CD4-positive, alpha-beta T cell treated with Interleukin-21 for 1 hour (primary cell): ENCODE measurements at regions not wholly inside any gene's neighbourhood (a gene's known extent, or its start where the extent isn't known, plus 50 kb on each side); places are given as distances from the start of the nearest gene placed in this dataset.

Source experiments
- DNase-seq: peaks from one replicate; pipeline ENCODE4 v3.0.0-alpha.2; 2020

GRCh38 chr1:228979325-228979699, 244.0 kb downstream of the RHOU start:
- no peak for DNase-seq

- DNase-seq: no peak
These were observed 244.5 kb downstream of the RHOU start for GRCh38 chr1:228979774-228980173.

- DNase-seq: no peak
These were observed 245.1 kb downstream of the RHOU start for GRCh38 chr1:228980232-228980937.

GRCh38 chr1:228982637-228983036, 247.4 kb downstream of the RHOU start:
- no peak for DNase-seq

GRCh38 chr1:228983231-228983660, 248.0 kb downstream of the RHOU start:
- no peak for DNase-seq

GRCh38 chr1:228983661-228984060, 248.4 kb downstream of the RHOU start:
- no peak for DNase-seq

- DNase-seq: no peak
These were observed 248.8 kb downstream of the RHOU start for GRCh38 chr1:228984107-228984506.

- no peak for DNase-seq
These were observed 249.7 kb downstream of the RHOU start for GRCh38 chr1:228984646-228985631.

GRCh38 chr1:228985661-228986060, 250.4 kb downstream of the RHOU start:
- DNase-seq: no peak

- DNase-seq: no peak
These were observed 251.0 kb downstream of the RHOU start for GRCh38 chr1:228986093-228986904.

GRCh38 chr1:228987286-228987685, 252.0 kb downstream of the RHOU start:
- DNase-seq: no peak

- DNase-seq: no peak
These were observed 252.6 kb downstream of the RHOU start for GRCh38 chr1:228987736-228988506.

GRCh38 chr1:228988664-228989063, 253.4 kb downstream of the RHOU start:
- no peak for DNase-seq

- DNase-seq: no peak
These were observed 253.9 kb downstream of the RHOU start for GRCh38 chr1:228989176-228989575.

GRCh38 chr1:228989676-228989991, 254.4 kb downstream of the RHOU start:
- DNase-seq: no peak

- no peak for DNase-seq
These were observed 254.9 kb downstream of the RHOU start for GRCh38 chr1:228989992-228990827.

GRCh38 chr1:228990906-228991569, 255.8 kb downstream of the RHOU start:
- DNase-seq: no peak

GRCh38 chr1:228992044-228992443, 256.8 kb downstream of the RHOU start:
- no peak for DNase-seq

- DNase-seq: no peak
These were observed 257.7 kb downstream of the RHOU start for GRCh38 chr1:228992907-228993535.
